Activated CD8-positive, alpha-beta T cell treated with anti-CD3 and anti-CD28 coated beads for 36 hours (primary cell): ENCODE measurements at regions not wholly inside any gene's neighbourhood (a gene's known extent, or its start where the extent isn't known, plus 50 kb on each side); places are given as distances from the start of the nearest gene placed in this dataset.

Experiments
- ATAC-seq: fragments of 200-7000 bp; cut with Tn5 transposase; one replicate; pipeline ENCODE4 v1.10.0; 2021; ENCODE audit warnings: mild to moderate bottlenecking, moderate library complexity
- CTCF ChIA-PET: fragments of 350-600 bp; sonication (Branson Sonifier 250); formaldehyde crosslinking; loops from one replicate; lab custom pipeline; 2021; ENCODE audit warnings: antibody characterized with exemption; lab: Charles Lee
- POLR2A ChIA-PET: fragments of 350-600 bp; sonication (Branson Sonifier 250); formaldehyde crosslinking; loops from one replicate; lab custom pipeline; 2021; ENCODE audit warnings: antibody characterized with exemption; lab: Charles Lee
- DNase-seq: peaks from one replicate; pipeline ENCODE4 v3.0.0-alpha.2; 2020
- H3K27ac Mint-ChIP-seq: one replicate; pipeline ENCODE4 v1.8.0; 2021; ENCODE audit warnings: mild to moderate bottlenecking, mixed read lengths
- H3K27me3 Mint-ChIP-seq: one replicate; pipeline ENCODE4 v1.8.0; 2021; ENCODE audit warnings: mixed read lengths
- H3K36me3 Mint-ChIP-seq: one replicate; pipeline ENCODE4 v1.8.0; 2021; ENCODE audit warnings: low read depth, mixed read lengths
- H3K4me1 Mint-ChIP-seq: one replicate; pipeline ENCODE4 v1.8.0; 2021; ENCODE audit warnings: low read depth, mixed read lengths
- H3K4me3 Mint-ChIP-seq: one replicate; pipeline ENCODE4 v1.8.0; 2021; ENCODE audit warnings: mild to moderate bottlenecking, moderate library complexity, mixed read lengths
- H3K9me3 Mint-ChIP-seq: one replicate; pipeline ENCODE4 v1.8.0; 2021; ENCODE audit warnings: mixed read lengths
- intact Hi-C: fragments of 100-400 bp; cut with micrococcal nuclease; formaldehyde crosslinking; loops from one replicate; pipeline ENCODE4 v1.10.0; 2022
- TF ChIP-seq, protein P1 (sequence below): fragments of 200-600 bp; IDR thresholded peaks from one replicate; pipeline ENCODE4 v1.8.0; 2022; ENCODE audit warnings: antibody characterized with exemption, mild to moderate bottlenecking

DNA sequence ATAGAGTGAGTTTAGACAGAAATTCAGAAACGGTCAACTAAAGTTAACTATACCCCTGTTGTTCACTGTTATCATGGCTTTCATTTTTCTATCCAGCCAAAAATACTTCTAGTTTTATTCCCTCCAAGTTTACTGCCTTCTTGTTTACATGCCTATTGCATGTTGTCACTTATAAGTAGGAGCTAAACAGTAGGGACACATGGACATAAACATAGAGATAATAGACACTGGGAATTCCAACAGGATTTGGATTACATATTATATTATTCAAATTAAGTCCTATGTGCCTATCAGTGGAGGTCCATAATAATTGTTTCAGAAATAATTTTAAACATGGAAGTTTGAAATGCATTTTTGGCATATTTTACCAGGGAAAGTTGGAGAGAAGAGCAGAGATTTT lies 269.1 kb upstream of the ZNF717 start:
- intact Hi-C loops, result no loop called here
- POLR2A ChIA-PET, result no interaction called here

DNA sequence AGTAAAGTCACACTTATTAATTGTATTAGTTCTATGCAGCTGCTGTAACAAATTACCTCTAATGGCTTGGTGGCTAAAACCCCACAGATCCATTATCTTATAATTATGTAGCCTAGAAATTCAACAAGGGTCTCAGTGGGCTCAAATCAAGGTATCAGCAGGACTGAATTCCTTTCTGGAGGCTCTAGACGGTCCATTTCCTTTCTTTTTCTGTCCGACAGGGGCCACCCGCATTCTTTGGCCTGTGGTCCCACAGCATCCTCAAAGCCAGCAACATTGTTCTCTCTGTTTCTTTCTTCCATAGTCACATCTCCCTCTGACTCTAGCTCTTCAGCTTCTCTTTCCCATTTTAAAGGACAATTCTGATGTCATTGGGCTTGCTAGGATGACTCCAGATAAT lies 276.3 kb upstream of the ZNF717 start:
- Mint-ChIP-seq H3K27ac (no peak overlapping the region), H3K27me3 (no peaks in the 10 kb centered on the region), H3K36me3 (no peaks in the 10 kb centered on the region), H3K9me3 (no peaks in the 10 kb centered on the region), H3K4me3 (no peak overlapping the region), H3K4me1 (no peaks in the 10 kb centered on the region)
- no peak for ATAC-seq
- CTCF ChIA-PET, result interaction anchor here (0.7 kb wide), 1 partner anchor 23 kb away, joined by 3 read pairs; no protein-coding TSS in a partner anchor
- TF ChIP-seq, protein P1, sequence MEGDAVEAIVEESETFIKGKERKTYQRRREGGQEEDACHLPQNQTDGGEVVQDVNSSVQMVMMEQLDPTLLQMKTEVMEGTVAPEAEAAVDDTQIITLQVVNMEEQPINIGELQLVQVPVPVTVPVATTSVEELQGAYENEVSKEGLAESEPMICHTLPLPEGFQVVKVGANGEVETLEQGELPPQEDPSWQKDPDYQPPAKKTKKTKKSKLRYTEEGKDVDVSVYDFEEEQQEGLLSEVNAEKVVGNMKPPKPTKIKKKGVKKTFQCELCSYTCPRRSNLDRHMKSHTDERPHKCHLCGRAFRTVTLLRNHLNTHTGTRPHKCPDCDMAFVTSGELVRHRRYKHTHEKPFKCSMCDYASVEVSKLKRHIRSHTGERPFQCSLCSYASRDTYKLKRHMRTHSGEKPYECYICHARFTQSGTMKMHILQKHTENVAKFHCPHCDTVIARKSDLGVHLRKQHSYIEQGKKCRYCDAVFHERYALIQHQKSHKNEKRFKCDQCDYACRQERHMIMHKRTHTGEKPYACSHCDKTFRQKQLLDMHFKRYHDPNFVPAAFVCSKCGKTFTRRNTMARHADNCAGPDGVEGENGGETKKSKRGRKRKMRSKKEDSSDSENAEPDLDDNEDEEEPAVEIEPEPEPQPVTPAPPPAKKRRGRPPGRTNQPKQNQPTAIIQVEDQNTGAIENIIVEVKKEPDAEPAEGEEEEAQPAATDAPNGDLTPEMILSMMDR, result no peak
- DNase-seq, result no peak
- POLR2A ChIA-PET, result no interaction called here
- intact Hi-C loops, result no loop called here

More for the DNA sequence above, 269.1 kb upstream of the ZNF717 start:
- Mint-ChIP-seq H3K27ac (no peak overlapping the region), H3K36me3 (no peaks in the 10 kb centered on the region), H3K9me3 (peaks cover 1% of the 10 kb centered on the region), H3K27me3 (no peaks in the 10 kb centered on the region), H3K4me1 (no peaks in the 10 kb centered on the region), H3K4me3 (no peak overlapping the region)
- no peak for DNase-seq
- TF ChIP-seq, protein P1, result no peak
- no peak for ATAC-seq
- CTCF ChIA-PET, result no interaction called here

DNA sequence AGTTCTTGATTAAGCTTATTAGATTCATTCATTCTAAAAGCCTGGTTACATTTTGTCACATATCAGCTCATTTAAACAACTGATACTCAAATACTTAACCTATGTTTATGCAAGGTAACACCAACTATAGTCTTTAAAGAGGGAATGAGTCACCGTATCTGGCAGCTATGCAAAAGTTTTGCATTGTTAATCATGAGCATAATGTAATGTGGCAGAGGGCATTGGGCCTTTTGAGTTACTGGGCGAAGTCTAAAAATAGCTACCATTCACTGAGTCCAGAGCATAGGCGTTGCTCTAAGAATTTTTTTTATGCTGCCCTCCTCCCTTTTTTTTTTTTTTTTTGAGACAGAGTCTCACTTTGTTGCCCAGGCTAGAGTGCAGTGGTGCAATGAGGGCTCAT lies 277.7 kb upstream of the ZNF717 start:
- TF ChIP-seq, protein P1, result no peak
- Mint-ChIP-seq H3K27ac (no peak overlapping the region), H3K9me3 (no peaks in the 10 kb centered on the region), H3K4me3 (no peak overlapping the region), H3K27me3 (no peaks in the 10 kb centered on the region), H3K36me3 (no peaks in the 10 kb centered on the region), H3K4me1 (no peaks in the 10 kb centered on the region)
- ChIA-PET POLR2A (no interaction called here), CTCF (interaction anchor here (1.1 kb wide), 1 partner anchor 17 kb away, joined by 3 read pairs; no protein-coding TSS in a partner anchor)
- intact Hi-C loops, result no loop called here
- ATAC-seq, result no peak
- DNase-seq, result no peak

DNA sequence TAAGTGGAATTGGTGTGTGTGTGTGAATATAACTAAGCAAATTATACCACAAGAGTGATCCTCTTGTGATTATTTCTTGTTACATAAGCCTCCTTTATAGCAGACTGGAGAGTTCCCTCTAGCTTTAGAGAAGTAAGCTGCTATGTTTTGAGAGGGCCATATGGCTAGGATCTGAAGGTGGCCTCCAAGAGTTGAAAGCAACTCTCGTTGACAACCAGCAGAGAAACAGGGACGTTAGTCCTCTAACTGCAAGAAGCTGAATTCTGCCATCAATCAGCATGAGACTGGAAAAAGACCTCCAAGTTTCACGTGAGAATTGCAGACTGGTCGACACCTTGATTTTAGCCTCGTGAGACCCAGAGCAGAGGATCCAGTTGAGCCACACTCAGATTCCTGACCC lies 278.5 kb upstream of the ZNF717 start:
- Mint-ChIP-seq H3K9me3 (no peaks in the 10 kb centered on the region), H3K27ac (no peak overlapping the region), H3K36me3 (no peaks in the 10 kb centered on the region), H3K27me3 (no peaks in the 10 kb centered on the region), H3K4me3 (no peak overlapping the region), H3K4me1 (no peaks in the 10 kb centered on the region)
- TF ChIP-seq, protein P1, result no peak
- intact Hi-C loops, result no loop called here
- DNase-seq (no peak), ATAC-seq (no peak)
- ChIA-PET POLR2A (no interaction called here), CTCF (interaction anchor here (1.1 kb wide), 1 partner anchor 18 kb away, joined by 3 read pairs; no protein-coding TSS in a partner anchor)

DNA sequence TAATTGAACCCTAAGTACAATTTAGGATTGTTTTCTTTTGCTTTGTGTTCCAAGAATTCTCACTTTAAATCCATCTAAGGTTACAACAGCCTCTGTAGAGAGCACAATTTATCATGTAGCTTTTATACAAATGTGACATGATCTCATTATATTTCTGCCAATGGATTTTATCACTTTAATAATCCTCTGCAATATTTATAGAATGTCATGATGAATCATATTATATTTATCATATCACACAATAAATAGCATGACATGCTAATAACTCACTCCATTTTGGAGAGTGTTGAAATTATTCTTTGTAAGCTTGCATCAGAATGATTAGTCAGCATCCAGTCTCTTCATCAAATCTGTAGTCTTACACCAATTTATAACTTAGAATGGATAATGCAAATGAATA lies 280.6 kb upstream of the ZNF717 start:
- Mint-ChIP-seq H3K4me3 (no peak overlapping the region), H3K36me3 (no peaks in the 10 kb centered on the region), H3K9me3 (peaks cover 6% of the 10 kb centered on the region), H3K4me1 (no peaks in the 10 kb centered on the region), H3K27me3 (no peaks in the 10 kb centered on the region), H3K27ac (no peak overlapping the region)
- no peak for DNase-seq
- ChIA-PET POLR2A (no interaction called here), CTCF (interaction anchor here (0.6 kb wide), 1 partner anchor 70 kb away, joined by 3 read pairs; no protein-coding TSS in a partner anchor)
- intact Hi-C loops, result no loop called here
- no peak for ATAC-seq
- TF ChIP-seq, protein P1, result no peak
